GM12801 (cell line): ENCODE measurements at regions not wholly inside any gene's neighbourhood (a gene's known extent, or its start where the extent isn't known, plus 50 kb on each side); places are given as distances from the start of the nearest gene placed in this dataset.

Experiments
- TF ChIP-seq, protein P1 (sequence below): IDR thresholded peaks from one replicate; pipeline ENCODE4 v1.5.1; 2011; ENCODE audit warnings: control low read depth; ENCODE audit not compliant: insufficient read length; ENCODE audit errors: extremely low read depth

GRCh38 chr18:2302012-2302411 is 269.3 kb downstream of the METTL4 start:
- TF ChIP-seq, protein P1, sequence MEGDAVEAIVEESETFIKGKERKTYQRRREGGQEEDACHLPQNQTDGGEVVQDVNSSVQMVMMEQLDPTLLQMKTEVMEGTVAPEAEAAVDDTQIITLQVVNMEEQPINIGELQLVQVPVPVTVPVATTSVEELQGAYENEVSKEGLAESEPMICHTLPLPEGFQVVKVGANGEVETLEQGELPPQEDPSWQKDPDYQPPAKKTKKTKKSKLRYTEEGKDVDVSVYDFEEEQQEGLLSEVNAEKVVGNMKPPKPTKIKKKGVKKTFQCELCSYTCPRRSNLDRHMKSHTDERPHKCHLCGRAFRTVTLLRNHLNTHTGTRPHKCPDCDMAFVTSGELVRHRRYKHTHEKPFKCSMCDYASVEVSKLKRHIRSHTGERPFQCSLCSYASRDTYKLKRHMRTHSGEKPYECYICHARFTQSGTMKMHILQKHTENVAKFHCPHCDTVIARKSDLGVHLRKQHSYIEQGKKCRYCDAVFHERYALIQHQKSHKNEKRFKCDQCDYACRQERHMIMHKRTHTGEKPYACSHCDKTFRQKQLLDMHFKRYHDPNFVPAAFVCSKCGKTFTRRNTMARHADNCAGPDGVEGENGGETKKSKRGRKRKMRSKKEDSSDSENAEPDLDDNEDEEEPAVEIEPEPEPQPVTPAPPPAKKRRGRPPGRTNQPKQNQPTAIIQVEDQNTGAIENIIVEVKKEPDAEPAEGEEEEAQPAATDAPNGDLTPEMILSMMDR = no peak

GRCh38 chr18:2302628-2303516 is 268.4 kb downstream of the METTL4 start:
- TF ChIP-seq, protein P1 = no peak

GRCh38 chr18:2303517-2304238 is 267.6 kb downstream of the METTL4 start:
- TF ChIP-seq, protein P1 = no peak

DNA sequence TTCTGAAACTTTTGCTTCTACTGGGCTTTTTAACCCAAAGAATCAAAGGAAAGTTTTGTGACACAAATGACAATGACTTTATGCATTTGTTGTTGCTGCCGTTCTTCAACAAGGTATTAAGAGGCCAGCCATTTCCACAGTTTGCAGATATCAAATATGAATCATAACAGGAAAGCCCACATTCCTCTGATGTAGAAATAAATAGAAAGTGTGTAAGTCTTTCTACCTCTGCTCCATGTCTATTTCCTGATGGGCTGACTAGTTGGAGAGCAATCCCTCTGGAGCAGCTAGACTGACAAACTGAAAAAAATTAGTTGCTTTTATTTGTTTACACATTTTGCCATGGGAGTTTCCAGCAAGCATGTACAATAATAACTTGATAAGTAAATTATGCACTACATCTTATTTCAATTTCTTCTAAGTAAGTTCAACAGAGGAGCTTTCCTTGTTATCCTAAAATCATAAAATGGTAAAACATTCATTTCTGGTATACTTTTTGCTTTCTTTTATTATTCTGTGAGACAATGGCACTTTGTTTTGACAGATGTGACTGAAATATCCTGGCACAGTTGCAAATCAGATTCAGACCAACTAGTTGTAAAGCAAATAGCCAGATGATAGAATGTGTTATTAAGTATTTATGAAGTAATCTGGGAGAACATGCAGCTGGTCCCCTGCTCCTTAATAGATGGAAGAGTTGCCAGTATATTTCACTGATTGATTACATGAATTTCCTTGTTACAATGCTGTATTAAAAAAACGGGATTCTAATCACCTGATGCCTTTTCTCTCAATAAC is 266.7 kb downstream of the METTL4 start:
- TF ChIP-seq, protein P1 = no peak

GRCh38 chr18:2306606-2307005 is 264.7 kb downstream of the METTL4 start:
- TF ChIP-seq, protein P1 = no peak

DNA sequence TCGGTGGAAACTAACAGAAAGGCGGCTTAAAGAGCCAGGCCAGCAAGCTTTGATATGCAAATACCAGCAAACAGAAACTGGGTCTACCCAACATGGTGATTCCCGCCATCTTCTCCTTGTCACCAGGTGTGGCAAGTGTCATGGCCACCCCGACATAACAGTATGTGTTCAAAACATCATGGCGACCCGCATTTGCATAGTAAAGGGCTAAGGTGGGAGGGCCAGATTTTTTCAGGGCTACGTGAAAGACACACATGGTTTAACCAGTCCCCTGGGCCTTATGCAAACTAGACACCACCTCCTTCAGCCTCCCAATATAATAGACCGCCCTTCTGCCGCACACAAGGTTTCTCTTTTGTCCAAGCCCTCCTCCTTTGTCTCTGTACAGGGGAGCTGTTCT is 260.4 kb downstream of the METTL4 start:
- TF ChIP-seq, protein P1 = no peak

DNA sequence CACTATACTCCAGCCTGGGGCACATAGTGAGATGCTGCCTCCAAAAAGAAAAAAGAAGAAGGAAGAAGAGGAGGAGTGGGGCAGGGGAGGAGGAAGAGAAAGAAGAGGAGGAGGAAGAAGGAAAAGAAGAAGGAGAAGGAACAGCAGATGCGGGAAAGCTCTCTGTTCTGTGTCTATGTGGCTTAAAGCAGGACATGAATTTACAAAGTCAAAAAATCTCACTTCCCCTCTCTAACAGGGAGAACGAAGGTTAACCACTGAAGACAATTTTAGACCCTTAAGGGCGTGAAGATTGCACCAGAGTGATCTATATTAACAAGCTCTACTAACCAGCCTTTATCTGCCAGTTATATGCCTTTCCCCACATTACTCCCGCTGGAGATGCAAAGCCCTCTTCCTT is 258.9 kb downstream of the METTL4 start:
- TF ChIP-seq, protein P1 = no peak
